ENCODE measurements at regions not wholly inside any gene's neighbourhood (a gene's known extent, or its start where the extent isn't known, plus 50 kb on each side); places are given as distances from the start of the nearest gene placed in this dataset.

DNA sequence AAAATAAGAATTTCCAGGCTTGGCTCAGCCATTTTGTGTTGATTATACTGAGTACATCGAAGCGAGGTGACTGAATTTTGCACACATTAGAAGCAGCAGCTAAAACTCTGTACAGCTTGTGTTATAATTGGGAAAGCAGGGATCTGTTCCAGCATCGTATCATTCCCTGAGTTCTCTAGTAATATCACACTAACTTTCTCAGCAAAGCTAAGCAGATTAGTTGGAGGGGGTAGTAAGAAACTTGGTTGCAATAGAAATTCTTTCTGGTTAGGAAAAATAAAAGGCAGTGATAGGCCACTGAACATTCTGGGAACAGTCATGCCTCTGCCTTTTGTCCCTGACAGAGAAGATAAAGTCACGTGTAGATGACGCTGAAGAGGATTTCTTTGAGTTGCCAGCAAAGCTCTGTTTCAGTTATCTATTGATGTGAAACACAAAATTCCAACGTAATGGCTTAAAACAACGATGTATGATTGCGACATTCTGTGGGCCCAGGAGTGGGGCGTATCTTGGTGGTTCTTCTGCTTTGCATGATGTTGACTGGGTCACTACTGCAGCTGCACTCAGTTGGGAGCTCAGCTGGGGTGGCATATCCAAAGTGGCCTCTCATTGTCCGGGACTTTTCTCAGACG, 202.1 kb upstream of the MEX3C start:
- DNase-seq (ENCODE audit: low read depth) = no peak

DNA sequence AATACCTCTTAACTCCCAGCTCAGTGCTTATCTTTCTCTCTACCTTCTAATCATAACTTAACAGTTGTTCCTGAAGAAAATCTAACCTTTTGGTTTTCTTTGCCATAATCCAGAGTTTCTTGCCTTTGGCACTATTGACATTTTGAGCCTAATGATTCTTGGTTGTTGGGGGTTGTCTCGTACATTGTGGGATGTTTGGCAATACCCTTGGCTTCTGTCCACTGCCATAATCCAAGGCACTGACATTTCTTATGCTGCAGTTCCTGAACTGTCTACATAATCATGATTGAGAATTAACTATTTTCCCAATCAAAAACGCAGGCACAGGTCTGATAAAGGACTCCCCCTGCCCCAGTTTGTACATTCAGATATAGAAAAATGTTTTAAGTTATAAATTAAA, 203.2 kb upstream of the MEX3C start:
- DNase-seq (ENCODE audit: low read depth) = no peak

DNA sequence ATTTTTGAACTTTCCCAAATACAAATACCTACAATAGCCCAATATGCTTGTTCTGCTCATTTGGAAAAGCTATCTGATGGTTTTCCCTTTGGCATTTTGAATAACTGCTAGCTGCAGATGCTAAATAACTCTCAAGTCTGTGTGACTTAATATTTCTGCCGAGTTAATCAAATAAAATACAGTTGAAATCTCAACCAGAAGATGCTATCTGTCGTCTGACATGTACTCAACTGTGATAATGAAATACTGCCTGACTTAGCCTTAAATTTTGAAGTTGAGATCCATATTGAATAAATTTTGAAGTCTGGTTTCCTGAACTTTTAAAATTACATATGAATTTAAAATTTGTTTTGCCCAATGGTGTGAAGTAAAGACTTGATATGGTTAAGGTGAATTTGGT, 204.4 kb upstream of the MEX3C start:
- no peak for DNase-seq (ENCODE audit: low read depth)

DNA sequence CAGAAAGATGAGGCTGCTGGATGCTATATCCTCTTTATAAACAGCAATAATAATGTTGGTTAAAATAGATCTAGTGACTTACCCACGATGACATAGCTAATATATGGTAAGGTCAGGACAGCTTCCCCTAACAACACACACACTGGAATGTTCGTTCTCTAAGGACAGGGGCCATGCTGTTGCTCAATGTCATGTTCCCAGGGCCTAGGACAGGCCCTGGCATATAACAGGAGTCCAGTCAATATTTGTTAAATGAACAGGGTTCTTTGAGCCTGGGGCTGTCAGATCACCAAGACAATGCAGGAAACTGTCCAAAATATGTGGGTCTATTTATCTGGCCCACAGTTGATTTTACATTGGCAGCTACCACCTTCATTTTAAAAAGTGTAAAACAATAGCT, 207.1 kb upstream of the MEX3C start:
- no peak for DNase-seq (ENCODE audit: low read depth)

DNA sequence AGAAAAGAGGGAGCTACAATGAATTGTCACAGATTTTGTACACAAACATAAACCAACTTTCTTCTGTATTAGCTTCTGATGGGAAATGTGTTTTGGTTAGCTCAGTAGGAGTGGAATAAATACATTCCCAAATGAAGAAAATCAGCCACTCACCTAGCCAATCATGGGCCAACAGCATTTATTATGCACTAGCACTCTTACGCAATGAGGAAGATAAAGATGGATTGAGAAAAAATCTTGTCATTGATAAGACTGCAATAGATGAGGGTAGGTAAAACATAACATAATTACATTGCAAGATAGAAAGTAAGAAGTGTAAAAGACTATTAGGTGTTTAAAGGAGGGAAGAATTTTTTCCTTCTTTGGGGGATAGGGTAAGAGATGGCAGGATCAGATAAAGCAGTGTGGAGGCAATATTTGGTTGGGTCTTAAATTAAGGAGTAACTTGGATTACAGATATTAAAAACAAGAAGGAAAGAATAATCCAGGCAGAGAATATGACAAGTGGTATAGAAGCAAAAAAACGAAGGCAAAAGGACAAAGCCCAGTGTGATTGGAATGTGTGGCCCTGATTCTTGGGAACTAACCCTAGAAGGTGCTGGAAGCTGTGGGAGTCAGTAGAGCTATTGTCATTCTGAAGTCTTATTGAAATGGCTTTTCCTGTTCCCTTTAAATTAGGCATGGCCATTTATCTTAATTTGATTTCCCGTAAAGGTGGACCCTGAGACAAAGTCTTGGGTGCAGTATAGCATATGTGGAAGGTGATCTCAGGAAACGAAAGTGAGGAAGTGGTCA, 208.4 kb upstream of the MEX3C start:
- DNase-seq (ENCODE audit: low read depth) = no peak

DNA sequence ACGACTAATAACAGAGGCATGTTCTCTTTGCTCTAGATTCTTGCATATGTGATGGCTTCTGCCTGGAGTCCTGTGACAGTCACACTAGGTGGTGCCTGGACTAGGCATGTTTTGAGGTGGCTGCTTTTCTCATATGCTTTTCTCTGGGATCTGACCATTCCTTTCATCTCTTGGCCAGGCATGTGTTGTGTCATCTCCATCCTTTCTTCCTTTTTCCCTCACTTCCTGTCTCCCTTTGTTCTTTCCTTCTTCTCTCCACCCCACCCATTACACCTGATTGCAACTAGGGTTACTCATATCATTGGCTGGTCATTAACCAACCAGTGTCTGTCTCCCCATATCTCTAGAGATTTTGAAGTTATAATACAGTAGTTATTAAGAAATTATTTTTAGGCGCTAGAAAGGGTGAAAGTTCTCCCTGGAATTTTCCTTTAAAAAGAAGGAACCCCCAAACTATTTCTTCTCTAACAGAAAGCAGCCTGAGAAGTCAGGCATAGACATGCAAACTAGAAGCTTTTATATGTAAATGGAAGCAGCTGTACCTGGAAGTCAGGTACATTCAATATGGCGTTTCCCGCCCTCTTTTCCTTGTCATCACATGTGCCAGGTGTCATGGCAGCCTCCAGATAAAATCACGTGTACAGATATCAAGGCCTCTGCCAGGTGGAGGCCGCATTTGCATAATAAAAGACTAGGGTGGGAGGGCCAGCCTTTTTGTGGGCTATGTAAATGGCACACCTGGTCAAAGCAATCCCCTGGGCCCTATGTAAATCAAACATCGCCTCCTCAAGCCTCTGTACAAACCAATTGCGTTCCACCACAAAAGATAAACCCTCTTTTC, 220.4 kb upstream of the MEX3C start:
- DNase-seq (ENCODE audit: low read depth) = no peak

DNA sequence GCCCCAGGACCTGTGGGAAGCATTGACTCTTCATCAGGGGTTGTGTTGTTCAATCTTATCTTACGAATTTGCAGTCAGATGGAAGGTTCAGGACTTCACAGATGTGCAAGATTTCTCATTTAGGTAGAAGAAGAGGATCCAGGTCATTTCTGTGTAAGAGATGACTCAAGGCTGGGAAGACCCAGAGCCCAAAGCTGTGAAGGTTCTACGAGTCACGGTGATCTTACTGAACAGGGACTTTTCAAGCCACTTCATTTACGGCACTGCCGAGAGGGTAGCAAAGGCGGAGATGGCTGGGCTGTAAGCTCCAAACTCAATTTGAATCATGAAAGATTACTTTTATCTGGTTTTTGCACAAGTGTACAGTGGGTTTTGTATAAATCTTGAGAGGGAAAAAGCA, 228.0 kb upstream of the MEX3C start:
- DNase-seq (ENCODE audit: low read depth) = no peak

DNA sequence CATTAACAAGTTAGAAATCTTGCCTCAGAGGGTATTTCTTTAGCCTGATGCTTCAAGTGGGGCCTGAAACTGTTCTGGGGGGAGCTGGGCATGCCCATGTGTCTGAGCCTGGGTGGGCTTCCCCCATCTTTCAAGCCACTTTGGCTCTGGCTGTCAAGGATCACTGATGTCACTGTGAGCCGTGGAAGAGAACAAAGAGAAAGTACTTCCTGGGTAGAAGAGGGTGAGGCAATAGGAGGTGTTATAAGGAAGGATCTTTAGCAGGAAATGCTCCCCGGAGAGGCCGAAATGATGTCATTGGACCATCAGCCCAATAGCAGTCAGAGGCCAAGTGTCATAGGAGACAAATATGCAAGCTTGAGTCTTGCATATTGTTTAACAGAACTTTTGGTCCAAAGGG, 228.4 kb upstream of the MEX3C start:
- no peak for DNase-seq (ENCODE audit: low read depth)

DNA sequence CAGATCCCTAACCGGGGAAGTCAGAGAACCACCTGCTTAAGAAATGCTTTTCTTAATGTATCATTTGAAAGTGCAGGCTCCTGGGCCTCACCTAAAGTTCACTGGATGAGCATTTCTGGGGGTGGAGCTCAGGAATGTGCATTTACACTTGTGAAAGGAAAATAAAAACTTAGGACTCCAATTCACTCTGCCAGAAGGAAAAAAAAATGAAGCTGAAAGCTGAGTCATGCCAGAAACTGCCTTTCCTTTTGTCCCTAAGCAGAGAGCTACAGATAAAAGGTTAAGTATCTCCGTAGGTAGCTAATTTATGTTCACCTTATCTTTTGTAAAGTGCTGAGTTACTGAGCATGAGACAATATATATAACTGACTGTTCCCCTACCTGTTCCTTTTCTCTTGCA, 229.5 kb upstream of the MEX3C start:
- no peak for DNase-seq (ENCODE audit: low read depth)

DNA sequence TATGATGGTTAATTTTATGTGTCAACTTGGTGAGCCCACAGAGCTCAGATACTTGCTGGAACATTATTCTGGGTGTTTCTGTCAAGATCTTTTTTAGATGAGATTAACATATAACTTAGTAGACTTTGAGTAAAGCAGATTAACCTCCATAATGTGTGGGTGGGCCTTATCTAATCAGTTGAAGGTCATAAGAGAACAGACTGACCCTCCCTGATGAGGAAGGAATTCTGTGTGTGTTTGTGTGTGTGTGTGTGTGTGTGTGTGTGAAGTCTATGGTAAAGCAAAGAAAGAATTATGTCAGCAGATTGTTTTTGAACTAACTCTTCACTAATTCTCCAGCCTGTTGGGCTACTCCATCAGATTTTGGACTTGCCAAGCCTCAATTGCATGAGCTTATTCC, 232.2 kb upstream of the MEX3C start:
- DNase-seq (ENCODE audit: low read depth) = no peak

DNA sequence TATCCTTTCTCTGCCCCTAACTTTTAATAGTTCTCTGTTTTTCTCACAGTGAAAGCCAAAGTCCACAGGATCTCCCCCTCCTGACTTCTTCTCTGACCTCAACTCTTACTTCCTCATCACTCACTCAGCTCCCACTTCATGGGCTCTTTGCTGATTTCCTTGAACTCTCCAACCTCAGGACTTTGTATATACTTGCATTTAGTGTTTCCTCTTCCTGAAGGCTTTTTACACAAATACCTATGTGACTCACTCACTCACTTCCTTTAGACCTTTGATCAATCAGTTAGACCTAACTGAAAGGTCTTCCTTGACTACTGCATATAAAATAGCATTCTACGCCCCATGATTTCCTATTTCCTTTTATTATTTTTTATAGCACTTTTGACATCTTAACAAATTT, 233.1 kb upstream of the MEX3C start:
- no peak for DNase-seq (ENCODE audit: low read depth)

DNA sequence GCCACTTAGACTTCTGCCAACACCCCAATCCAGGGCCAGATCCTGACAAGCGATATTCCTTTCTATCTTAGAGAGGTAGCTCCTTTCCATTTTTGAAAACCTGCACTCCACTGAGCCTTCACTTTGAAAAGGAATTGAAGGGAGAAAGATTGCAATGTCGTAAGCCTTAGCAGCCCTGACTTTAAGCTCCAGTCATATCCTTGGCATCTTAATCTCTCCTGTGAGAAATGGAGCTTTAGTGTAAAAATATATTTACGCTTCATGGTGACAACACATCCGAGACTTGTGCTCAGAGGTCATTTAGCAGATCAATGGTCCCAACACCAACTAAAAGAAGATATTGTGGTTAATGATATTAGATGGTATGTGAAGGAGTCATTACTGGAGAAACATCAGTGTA, 235.8 kb upstream of the MEX3C start:
- no peak for DNase-seq (ENCODE audit: low read depth)

DNA sequence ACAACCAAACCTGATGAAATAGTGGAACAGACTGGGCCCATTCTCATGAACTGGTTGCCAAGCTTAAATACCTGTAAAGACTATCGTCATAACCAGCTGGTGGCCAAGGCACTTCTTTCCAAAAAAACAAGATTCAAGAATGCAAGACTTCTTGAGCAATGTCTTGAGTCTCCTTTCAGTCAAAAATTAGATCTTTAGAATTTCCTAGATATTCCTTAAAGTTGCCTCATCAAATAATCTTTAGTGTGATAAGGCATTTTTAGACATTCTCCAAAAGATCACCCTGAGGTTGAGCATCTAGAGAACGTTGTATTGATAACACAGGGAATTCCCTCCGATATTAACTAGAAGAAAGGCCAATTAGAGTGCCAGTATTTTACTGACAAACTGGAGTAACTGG, 236.4 kb upstream of the MEX3C start:
- DNase-seq (ENCODE audit: low read depth) = no peak

DNA sequence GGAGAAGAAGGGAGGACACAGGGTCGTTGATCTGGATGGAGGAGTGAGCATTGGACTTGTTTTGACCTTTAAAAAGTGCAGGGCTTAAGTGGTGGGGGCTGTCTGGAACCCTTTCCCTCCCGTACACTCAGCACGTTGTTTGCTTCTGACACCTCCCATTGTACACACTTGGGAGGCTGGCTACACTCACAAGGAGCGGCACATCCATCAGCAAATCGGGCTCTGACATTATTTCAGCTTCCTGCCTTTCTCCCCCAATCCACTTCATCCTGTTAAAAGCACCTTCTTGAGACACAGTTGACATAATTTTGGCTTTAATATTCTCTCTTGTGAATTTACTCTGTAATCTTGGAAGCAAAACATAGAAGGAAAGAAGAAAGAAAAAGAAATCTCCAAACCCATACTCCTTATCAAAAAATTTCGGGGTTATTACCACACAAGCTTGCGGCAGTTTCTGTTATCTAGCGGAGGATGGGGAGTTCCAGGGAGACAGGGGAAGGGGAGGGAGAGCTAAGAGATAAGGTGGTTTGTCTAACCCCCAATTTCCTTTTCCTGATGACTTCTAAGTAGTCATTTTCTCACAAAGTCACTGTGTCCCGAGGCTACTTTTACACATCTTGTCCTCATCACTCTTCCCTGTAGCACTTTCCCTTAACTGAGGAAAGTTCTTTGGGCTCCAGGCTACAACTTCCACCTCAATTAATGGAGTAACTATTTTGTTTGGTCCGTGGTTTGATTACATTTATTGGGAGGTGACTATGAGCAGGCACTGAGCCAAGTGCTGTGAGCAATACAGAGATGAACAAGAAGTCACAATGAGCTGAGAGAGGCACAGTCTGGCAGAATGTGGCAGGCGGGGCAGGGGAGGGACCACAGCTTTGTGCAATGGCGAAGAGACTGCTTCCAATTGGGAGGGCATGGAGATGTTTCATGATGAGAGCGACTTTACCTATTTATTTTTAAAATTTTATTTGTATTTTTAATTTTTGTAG, 240.1 kb upstream of the MEX3C start:
- DNase-seq (ENCODE audit: low read depth) = no peak

DNA sequence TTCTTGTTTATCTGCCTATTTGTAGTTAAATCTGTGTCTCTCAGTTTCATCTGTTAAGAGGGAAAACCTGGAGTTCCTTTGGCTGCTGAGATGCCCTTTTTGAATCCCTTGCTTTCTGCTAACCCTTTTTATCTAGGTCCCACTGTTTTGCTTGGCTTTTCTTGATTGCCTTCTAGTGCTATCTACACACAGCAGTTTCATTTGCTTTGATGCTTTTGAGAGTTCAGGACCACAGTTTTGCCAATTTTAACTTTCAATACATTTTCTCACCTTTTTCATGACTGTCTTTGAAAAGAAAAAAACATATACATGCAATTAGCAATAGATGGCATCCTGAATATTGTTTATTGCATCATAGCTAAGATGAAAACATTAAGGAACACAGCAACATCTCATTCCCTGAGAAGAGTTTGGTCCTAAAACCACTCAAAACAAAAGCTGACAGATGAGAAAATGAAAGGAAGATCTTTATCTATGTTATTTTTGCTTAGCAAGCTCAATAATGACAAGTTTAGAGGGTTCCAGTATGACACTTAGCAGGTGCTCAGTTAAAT, 241.4 kb upstream of the MEX3C start:
- DNase-seq (ENCODE audit: low read depth) = no peak

DNA sequence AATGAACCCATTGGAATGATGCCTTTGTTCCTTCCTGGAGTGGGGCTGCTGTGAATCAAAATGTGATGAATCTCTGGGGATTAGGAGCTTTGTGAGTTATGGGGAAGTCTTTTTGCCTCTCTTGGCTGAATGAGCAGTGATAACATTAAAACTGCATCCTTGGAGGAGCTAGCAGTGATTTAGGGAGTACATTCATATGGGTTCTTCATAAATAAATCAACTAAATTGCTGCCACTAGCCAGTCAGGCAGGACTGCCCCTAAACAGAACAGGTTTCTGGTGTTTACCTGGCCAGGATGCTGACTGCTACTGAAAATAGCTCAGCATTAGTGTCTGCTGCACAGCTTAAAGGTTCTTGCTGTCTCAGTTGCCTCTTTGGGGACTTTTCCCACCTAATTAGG, 244.5 kb upstream of the MEX3C start:
- DNase-seq (ENCODE audit: low read depth) = no peak

DNA sequence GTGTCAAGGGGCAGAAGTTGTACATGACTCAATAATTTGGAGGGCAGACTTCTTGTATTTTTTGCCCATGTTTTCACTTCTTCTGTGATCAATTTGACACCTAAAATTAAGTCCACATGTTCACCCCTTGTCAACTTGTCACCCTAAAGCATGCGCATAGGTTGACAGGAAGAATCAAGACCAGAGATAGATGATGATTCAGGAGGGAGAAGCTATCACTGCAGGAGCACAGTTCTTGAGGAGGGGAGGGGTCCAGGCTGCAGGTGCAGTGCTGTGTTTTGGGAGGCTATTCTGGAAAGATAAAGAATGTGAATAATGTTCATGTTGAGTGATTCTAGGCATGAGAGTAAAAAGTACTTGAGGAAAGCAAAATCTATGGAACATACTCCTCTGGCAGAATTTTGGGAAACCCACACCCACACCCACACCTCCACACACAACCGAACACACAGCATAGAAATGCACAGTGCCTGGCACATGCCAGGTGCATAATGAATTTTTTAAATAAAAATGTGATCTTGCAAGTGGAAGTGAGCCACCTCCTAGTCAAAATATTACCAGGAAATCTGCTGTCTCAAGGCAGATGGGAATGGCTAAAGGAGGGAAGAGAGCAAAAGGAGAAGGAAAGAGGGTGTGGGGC, 249.2 kb upstream of the MEX3C start:
- DNase-seq (ENCODE audit: low read depth) = no peak

DNA sequence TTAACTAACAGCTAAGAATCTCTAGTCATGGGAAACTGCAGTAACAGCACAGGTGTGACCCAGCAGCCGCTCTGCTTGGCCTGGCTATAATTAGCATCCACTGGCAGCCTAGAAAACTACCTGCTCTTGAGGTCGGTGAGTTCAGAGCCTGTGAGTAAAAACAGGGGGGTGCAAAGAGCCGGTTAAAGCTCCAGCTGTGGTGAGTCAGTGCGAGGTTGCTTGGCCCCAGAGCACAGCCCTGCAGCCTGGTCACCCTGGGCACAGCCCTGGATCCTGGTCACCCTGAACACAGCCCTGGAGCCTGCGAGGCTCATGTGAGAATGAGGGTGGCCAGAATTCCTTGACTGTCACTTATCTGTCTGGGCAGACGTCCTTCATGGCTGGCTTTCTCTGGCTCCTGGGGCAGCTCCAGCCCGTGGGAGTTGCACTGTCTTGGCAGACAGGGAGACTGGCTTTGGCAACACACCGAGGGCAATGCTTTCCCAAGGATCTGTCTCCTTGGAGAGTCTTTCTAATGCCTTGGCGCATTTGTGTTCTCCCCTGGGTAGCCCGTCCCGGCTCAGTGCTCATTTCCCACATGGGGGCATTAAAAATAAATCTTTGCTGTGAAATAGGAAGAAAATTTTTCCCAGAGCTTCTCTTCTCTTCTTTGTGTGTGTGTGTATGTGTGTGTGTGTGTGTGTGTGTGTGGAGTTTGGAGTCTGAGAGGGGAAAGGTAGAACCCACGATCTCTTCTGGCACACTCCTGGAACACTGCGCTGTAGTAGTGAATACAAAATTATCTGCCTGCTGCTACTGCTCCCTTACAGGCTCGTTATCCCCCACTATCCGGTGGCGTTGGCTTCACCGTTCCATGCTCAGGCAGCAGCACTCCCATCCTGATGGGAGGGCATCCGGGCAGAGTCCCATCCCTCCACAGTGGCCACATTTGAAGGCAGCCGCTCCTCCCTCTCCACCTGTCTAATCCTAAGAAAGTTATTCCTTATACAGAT, 250.2 kb upstream of the MEX3C start:
- DNase-seq (ENCODE audit: low read depth) = no peak

DNA sequence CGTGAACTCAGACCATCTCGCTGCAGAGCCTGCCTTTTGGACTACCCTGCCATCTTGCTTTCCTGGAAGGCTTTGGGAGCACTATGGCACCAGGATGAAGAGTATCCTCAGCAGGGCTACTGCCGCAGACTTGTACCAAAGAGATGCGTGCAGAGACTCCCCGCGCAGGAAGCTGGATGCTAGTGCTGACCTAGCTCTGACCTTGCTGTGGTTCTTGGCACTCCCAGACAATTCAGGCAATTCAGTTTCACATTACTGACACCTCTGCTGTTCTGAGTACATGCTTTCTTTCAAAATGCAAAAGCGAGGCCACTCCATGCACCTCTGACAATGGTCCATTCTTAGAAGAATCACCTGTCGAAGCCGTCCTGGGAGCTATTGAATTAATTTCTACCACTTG, 251.5 kb upstream of the MEX3C start:
- DNase-seq (ENCODE audit: low read depth) = no peak

DNA sequence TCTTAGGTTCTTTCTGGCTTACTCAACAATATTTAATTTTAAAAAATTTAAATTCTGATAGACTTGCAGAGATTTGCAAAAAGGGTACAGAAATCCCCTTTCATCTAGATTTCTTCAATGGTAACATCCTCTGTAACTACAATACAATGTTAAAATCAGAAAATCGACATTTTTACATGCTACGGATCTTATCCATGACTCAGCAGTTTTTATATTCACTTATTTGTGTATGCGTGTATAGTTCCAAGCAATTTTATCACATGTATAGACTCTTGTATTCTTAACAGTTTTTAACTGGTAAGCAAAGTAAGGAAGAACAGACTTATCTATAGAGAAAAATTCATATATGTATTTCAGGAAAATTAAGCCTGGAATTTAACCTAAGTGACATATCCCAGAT, 256.1 kb upstream of the MEX3C start:
- no peak for DNase-seq (ENCODE audit: low read depth)

Measured in HS-27A (cell line).